ENCODE measurements at regions not wholly inside any gene's neighbourhood (a gene's known extent, or its start where the extent isn't known, plus 50 kb on each side); places are given as distances from the start of the nearest gene placed in this dataset.

GRCh38 chr6:26216359-26216885, 129.2 kb downstream of the HFE start:
- peak; percentile 83 for ATAC-seq

DNA sequence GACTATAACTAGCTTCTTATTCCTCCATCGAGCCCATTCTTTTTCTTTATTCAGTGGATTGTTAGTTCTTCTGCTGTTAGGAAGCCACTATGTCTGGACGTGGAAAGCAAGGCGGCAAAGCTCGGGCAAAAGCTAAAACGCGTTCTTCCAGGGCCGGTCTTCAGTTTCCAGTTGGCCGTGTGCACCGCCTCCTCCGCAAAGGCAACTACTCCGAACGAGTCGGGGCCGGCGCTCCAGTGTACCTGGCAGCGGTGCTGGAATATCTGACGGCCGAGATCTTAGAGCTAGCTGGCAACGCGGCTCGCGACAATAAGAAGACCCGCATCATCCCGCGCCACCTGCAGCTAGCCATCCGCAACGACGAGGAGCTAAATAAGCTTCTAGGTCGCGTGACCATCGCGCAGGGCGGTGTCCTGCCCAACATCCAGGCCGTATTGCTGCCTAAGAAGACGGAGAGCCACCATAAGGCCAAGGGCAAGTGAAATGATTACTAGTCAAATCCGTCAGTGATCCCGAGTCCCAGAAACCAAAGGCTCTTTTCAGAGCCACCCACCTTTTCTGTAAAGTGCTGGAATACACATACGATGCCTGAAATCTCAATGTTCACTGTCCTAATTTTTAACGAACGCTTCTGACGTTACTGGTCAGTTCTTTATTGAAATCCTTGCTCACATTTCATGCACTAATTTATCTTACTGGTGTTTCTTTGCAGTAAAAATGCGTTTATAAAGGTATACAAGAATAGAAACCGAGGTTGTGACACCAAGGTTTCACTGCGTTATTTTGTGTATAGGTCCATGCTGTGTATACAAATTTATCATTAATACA, 129.9 kb downstream of the HFE start:
- peak; percentile 70 for ATAC-seq

- ATAC-seq = no peak
Measured at GRCh38 chr6:26217714-26218075, 130.5 kb downstream of the HFE start.

DNA sequence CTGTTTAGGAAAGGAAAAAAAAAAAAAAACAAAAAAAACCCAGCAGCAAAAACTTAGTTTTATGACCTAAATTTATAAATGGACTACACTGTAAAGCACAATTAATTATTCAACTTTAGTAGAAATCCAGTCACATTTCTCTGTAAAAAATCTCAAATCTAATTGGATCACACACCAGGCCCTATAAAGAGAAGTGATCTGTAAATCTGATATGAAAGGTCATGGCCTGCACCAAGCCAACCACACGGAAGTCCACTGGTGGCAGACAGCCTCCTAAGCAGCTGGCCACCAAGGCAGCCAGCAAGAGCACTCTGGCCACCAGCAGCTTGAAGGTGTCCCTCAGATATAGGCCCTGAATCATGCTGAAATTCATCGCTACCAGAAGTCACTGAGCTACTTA, 131.6 kb downstream of the HFE start:
- ATAC-seq = no peak

DNA sequence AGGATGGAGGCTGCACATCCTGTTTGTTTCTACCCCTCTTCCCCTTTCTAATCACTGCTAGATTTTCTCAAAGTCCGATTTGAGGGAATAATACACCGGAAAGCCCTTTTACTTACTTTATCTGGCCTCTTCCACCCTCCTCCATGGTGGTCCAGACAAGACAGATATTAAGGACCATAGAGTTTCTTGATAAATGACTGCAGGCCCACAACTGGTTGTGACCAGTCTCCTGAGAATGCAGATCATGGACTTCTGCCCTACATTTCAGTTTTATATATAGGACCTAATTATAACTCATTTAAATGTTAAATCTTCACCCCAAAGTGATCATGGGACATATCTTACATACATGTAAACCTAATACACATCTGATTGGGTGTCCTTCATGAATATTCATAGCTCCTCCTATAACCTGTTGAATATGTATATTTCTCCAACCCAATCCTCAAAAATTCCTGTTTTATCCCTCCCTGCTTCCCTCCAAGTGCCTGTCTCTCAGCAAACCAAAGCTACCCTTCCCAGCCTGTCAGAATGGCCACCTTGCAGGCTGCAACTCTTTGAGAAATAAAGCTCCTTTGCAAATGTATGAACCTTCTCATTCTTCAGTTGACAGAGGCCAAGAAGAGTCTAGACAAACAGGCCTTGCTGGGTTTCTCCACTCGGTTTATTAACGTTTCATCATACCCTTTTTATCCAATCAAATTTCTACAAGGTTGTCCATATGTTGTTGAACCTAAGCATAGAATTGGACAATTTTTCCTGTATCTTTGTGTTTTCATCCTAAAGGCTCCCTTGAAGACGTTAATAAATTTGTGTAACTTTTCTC, 133.1 kb downstream of the HFE start:
- no peak for ATAC-seq

DNA sequence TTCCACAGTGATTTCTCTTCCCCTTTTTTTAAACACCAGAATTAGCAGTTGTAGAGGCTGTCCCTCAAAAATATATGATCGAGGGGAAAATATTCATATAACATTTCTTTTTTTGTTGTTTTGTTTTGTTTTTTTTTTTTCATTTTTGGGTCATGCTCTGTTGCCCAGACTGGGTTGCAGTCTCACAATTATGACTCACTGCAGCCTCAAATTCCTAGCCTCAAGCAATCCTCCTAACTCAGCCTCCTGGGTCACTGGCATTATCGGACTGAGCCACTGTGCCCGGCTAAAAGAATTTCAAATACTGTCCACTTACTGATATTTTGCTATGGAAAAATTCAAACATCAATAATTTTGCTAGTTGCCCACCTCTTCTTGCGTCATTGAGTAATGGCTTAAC, 134.0 kb downstream of the HFE start:
- no peak for ATAC-seq

- no peak for ATAC-seq
Measured at GRCh38 chr6:26222571-26222970, 135.3 kb downstream of the HFE start.

DNA sequence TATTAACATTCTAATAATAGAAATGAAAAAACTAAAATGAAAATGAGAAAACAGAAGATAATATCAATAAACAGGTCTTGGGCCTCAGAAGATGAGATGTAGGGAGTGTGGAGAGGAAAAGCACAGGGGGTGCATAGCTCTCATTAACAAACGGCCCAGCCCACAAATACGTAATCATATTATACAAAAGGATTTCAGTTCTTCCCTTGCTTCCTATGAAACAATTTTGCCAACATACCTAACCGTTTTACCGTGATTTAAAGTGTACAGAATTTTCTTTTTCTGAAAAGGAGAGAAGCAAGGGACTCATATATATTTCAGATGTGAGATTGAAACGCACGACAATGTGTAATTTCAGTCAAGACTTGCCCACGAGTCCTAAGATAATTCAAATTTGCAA, 136.0 kb downstream of the HFE start:
- ATAC-seq = no peak

DNA sequence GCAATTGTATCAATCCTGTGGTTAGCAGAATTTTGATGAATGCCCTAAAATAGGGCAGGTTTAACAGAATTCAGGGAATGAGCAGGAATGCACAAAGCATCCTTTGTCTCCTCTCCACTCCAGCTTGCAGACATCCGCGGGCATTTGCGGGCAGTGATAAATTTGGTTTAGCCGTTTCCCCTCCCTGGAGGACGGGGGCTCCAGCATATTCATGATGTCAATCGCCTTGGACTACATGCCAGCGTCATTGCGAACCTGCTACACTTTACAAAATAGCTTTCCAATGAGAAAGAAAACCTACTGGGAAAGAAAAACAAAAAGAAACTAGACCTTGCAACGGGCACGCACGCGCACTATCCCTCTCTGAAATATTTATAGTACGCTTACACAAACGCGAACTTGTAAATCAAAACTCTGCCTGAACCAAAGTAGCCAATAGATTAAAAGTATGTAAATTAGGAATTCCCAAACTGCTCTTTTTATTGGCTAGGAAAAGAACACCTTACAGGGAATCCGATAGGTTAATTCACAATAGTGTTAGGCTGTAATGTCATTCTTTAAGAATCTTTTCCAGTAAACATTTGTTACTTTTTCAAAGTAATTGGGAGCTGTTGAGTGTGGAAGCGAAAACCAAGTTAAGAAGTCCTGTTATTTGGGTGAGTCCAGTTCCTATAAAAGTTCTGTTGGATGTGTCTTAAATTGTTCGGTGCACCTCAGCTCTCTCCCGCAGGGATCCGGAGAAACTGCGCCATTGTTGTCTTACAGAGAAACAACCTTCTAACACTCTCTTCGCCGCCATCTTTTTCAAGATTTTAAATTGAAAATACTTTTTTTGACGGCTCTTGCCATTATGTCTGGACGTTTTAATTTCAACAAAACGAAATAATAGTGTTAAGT, 136.7 kb downstream of the HFE start:
- peak; percentile 83 for ATAC-seq

- no peak for ATAC-seq
Measured at GRCh38 chr6:26224547-26224912, 137.3 kb downstream of the HFE start.

DNA sequence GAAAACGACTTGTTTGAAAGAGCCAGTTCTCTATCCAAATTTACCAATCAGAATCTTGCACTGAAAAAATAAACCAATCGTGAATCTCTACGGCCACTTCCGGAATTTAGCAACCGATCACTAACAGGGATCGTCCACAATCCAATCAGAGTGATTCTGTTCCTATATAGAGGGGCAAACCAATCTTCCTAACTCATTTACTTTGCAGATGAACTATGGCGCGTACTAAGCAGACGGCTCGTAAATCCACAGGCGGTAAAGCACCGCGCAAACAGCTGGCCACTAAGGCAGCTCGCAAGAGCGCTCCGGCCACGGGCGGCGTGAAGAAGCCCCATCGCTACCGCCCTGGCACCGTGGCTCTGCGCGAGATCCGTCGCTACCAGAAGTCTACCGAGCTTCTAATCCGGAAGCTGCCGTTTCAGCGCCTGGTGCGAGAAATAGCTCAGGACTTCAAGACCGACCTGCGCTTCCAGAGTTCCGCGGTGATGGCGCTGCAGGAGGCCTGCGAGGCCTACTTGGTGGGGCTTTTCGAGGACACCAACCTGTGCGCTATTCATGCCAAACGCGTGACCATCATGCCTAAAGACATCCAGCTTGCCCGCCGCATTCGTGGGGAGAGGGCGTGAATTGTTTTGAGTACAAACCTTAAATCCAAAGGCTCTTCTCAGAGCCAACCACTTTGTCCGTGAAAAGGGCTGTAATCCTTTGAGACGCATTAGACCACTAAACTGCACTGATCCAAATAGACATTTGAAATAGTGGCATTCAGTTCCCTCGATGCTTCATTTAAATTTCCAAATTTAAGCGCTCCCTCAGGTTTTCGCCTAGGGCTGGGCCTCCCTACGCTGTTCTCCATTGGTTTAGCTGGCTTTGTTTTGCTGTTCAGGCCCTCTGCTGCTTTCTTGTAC, 138.0 kb downstream of the HFE start:
- ATAC-seq = peak; percentile 71

- no peak for ATAC-seq
Measured at GRCh38 chr6:26225848-26226578, 138.8 kb downstream of the HFE start.

GRCh38 chr6:26226579-26226967, 138.4 kb upstream of the BTN3A2 start:
- no peak for ATAC-seq

DNA sequence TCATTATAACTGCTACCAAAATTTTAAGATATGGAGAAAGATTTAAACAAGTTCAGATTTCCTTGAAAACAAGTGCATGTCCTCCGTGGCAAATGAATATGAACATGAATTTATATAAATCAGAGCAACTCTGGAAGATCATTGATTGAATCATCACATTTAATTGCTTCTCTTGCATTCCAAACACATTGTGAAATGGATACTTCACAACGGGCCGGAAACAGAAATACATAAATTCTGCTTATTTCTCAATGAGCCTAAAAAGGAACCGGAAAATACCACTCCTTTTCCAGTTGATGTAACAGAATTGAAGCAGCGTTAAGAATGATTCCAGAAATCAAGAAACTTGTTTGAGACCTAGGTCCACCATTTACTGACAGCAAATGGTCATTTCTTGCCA, 134.6 kb upstream of the BTN3A2 start:
- no peak for ATAC-seq

- no peak for ATAC-seq
Measured at GRCh38 chr6:26231006-26231587, 133.9 kb upstream of the BTN3A2 start.

DNA sequence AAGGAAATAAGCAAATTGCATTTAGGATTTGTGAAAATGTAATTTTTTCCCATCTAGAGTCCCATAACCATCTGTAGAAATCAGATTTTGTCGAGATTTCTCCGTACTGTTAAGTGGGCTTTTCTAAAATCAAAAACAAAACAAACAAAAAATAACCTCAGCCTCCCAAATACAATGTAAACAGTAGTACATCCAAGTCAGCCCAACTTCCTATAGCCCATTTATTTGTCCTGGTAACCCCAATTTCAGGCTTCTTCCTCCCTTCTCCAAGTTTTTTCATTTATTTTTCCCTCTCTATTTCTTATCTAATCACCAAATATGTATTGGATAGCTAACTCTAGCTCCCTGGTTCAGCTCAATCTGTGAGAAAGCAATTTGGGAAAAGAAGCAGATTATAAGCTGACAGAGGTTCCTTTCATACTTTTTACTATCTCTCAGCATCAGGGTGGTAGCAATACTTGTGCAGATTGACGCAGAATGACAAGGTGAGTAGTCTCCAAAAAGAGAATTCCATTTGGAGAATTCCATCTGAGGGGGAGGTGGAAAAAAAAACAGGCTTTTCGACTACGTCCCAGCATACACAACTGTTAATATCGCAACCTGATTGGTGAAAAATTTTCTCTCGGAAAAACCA, 132.6 kb upstream of the BTN3A2 start:
- no peak for ATAC-seq

DNA sequence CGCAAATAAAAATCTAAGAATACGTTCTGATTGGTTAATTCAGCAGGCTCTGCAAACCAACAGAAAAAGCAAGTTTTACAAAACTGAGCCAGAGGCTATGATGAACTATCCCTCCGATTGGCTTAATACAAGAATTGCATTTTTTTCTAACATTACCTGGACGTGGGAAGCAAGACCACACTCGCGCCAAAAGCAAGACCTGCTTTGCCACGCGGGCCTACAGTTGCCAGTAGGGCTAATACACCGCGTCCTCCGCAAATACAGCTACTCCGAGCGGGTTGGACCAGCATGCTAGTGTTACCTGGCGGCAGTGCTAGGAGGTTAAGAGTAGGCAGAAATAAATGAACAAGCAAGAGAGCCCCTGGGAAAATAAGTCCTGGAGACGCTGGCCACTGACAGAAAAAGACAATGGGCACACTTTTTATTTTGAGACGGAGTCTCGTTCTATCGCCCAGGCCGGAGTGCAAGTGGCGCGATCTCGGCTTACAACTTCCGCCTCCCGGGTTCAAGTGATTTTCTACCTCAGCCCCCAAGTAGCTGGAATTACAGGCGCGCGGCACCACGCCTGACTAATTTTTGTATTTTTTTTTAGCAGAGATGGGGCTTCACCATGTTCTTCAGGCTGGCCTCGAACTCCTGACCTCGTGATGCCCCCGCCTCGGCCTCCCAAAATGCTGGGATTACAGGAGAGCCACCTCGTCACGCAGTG, 131.9 kb upstream of the BTN3A2 start:
- peak; percentile 46 for ATAC-seq

DNA sequence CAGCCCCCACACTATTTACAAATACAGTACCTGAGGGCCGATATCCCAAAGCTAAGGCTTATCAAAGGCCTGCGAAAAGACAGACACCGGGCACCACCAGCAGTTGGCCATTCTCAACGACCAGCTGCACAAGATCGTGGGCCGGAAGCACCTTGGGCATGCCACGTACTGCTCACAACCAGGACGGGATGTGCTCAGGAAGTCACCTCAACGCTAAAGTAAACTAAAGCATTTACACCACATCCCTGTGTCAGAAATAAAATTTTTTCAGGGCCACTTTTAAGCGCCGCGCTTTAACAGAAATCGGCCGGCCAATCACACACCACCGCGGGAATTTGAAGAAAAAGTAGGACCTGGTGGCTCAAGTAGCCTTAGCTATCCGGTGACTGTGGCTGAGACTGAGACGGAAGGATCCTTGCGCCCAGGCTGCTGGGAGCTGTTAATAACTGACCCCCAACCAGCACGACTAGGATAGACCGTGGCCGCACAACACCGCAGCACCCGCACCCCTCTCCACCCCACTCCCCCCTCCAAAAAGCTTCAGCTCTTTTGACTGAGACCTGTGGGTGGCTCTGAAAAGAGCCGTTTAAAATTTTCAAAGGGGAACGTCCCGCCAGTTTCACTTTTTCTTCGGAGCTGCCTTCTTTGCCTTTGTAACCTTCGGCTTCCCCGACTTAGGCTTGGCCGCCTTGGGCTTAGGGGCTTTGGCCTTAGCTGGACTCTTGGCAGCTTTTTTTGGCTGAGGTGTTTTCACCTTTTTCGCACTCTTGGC, 131.2 kb upstream of the BTN3A2 start:
- peak; percentile 73 for ATAC-seq

All from esophagus mucosa (tissue), 1 donor.